RWPE2 (cell line): ENCODE measurements at regions not wholly inside any gene's neighbourhood (a gene's known extent, or its start where the extent isn't known, plus 50 kb on each side); places are given as distances from the start of the nearest gene placed in this dataset.

ENCODE experiments used
- ATAC-seq: fragments of 200-7000 bp; cut with Tn5 transposase; 3 replicates; pipeline ENCODE4 v1.9.1; 2021; ENCODE audit warnings: low read depth
- DNase-seq: peaks from one replicate; pipeline ENCODE4 v3.0.0-alpha.2; 2020; ENCODE audit warnings: low spot score
- H3K27ac ChIP-seq: fragments of 450-650 bp; 2 replicates; pipeline ENCODE4 v1.5.1; 2017; ENCODE audit warnings: mild to moderate bottlenecking; ENCODE audit not compliant: poor library complexity, severe bottlenecking
- H3K27me3 ChIP-seq: fragments of 250-450 bp; sonication (Bioruptor Pico); 2 replicates; pipeline ENCODE4 v1.5.1; 2021; ENCODE audit warnings: mild to moderate bottlenecking, moderate library complexity; ENCODE audit not compliant: insufficient read depth, poor library complexity, severe bottlenecking
- H3K36me3 ChIP-seq: fragments of 250-450 bp; sonication (Bioruptor Pico); 2 replicates; pipeline ENCODE4 v1.5.1; 2020; ENCODE audit warnings: low read depth, mild to moderate bottlenecking, moderate library complexity
- H3K4me1 ChIP-seq: fragments of 250-450 bp; sonication (Bioruptor Pico); 2 replicates; pipeline ENCODE4 v1.5.1; 2021; ENCODE audit warnings: mild to moderate bottlenecking, moderate library complexity; ENCODE audit not compliant: insufficient read depth, poor library complexity, severe bottlenecking
- H3K4me3 ChIP-seq: fragments of 250-450 bp; sonication (Bioruptor Pico); 2 replicates; pipeline ENCODE4 v1.5.1; 2021; ENCODE audit warnings: mild to moderate bottlenecking, moderate library complexity; ENCODE audit not compliant: severe bottlenecking
- H3K9me3 ChIP-seq: fragments of 250-450 bp; sonication (Bioruptor Pico); 2 replicates; pipeline ENCODE4 v1.5.1; 2021; ENCODE audit warnings: mild to moderate bottlenecking, moderate library complexity; ENCODE audit not compliant: severe bottlenecking
- TF ChIP-seq, protein P1 (sequence below): fragments of 450-650 bp; IDR thresholded peaks from one replicate; pipeline ENCODE4 v1.5.1; 2017; ENCODE audit warnings: mild to moderate bottlenecking, moderate library complexity; ENCODE audit not compliant: poor library complexity, severe bottlenecking

DNA sequence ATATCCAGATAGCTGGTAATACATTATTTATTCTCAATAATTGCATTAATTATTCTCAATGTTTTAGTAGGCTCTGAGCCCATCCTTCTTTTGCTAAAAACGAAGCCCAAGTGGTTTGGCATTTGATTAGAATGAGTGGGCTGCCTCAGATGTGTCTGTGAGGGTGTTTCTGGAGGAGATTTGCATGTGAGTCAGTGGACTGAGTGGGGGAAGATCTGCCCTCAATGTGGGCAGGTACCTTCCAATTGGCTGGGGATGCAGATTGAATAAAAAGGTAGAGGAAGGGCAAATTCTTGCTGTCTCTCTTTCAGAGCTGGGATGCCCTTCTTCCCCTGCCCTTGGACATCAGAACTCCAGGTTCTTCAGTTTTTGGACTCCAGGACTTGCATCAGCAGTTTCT lies 290.6 kb upstream of the SMIM30 start:
- TF ChIP-seq, protein P1, sequence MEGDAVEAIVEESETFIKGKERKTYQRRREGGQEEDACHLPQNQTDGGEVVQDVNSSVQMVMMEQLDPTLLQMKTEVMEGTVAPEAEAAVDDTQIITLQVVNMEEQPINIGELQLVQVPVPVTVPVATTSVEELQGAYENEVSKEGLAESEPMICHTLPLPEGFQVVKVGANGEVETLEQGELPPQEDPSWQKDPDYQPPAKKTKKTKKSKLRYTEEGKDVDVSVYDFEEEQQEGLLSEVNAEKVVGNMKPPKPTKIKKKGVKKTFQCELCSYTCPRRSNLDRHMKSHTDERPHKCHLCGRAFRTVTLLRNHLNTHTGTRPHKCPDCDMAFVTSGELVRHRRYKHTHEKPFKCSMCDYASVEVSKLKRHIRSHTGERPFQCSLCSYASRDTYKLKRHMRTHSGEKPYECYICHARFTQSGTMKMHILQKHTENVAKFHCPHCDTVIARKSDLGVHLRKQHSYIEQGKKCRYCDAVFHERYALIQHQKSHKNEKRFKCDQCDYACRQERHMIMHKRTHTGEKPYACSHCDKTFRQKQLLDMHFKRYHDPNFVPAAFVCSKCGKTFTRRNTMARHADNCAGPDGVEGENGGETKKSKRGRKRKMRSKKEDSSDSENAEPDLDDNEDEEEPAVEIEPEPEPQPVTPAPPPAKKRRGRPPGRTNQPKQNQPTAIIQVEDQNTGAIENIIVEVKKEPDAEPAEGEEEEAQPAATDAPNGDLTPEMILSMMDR = no peak
- Histone ChIP-seq H3K4me3 (no peak overlapping the region), H3K4me1 (no peaks in the 10 kb centered on the region), H3K9me3 (no peaks in the 10 kb centered on the region), H3K27ac (no peak overlapping the region), H3K27me3 (peaks cover 4% of the 10 kb centered on the region), H3K36me3 (no peaks in the 10 kb centered on the region)
- ATAC-seq (no peak), DNase-seq (no peak)

DNA sequence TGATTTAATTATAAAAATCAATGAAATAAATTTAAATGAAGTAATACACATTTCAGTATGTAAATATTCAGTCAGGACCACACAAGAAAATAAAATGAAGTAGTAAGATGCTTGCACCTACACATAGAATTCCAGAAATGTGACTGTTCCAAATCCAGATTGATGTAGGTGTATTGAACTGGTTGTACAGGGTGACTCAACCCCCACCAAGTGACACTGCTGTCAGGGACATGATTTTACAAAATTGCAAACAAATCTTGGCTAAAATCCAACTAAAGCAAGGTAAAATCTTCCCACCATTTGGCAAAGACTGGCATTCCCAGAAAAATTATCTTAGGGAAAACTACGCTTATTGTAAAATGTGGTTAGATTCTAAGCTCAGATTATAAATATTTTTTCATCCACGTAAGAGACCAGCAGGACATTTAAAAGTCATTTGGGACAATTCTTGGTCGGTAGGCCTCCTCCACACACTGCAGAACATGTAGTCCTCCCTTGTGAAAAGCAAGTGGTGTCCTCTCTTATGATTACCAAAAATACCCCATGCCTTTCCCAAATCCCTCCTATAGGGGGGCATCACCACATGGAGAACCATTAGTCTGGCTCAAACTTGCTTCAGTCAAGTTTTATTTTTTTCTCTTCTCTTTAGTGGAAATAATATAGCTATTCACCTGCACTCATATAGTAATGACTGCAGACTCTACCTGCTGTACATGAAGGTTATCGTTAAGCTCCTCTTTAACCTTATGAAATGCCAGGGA lies 287.1 kb upstream of the SMIM30 start:
- H3K36me3 ChIP-seq = no peaks in the 10 kb centered on the region
- DNase-seq = no peak
- H3K9me3 ChIP-seq = no peaks in the 10 kb centered on the region
- H3K27me3 ChIP-seq = peaks cover 4% of the 10 kb centered on the region
- no peaks in the 10 kb centered on the region for H3K4me1 ChIP-seq
- ATAC-seq = no peak
- TF ChIP-seq, protein P1 = no peak
- H3K27ac ChIP-seq = no peak overlapping the region
- H3K4me3 ChIP-seq = no peak overlapping the region

DNA sequence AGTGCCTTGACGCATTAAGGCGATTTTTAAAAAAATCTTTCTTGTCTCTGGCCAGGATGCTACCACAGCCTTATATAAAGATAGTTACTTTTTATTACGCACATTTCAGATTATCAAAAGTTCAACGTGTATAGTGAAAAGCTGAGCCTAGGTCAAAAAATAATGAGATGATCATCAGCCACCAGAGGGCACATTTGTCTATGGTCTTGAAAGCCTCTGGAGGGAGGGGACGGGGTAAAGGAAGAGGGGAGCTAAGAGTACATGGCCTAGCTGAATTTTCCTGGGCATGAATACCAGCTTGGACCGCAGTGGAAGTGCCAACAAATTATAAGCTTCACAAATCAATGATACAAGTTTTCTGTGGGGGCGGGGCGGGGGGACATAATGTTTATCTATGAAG lies 285.9 kb upstream of the SMIM30 start:
- DNase-seq (no peak), ATAC-seq (no peak)
- TF ChIP-seq, protein P1 = peak; percentile 38
- Histone ChIP-seq H3K27me3 (peaks cover 4% of the 10 kb centered on the region), H3K4me1 (no peaks in the 10 kb centered on the region), H3K36me3 (no peaks in the 10 kb centered on the region), H3K27ac (no peak overlapping the region), H3K9me3 (no peaks in the 10 kb centered on the region), H3K4me3 (no peak overlapping the region)

DNA sequence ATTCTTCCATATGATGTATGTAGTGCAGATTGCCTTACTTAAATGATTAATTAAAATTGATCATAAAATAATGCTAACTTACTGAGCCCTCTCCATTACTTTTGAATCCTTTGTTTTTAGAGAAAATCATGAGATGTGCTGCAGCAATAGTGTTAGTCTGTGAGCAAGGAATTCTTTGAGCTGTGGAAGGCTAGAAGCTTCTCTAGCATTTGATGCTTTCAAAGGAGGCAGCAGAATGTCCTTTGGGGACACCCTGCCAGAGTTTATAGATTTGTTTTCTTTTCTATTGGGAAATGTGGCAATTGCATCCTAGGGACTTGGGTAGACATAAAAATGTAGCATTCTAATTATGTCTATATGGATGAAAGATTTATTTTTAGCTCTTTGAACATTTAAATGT lies 284.1 kb upstream of the SMIM30 start:
- peaks cover 4% of the 10 kb centered on the region for H3K27me3 ChIP-seq
- TF ChIP-seq, protein P1 = no peak
- ATAC-seq = no peak

DNA sequence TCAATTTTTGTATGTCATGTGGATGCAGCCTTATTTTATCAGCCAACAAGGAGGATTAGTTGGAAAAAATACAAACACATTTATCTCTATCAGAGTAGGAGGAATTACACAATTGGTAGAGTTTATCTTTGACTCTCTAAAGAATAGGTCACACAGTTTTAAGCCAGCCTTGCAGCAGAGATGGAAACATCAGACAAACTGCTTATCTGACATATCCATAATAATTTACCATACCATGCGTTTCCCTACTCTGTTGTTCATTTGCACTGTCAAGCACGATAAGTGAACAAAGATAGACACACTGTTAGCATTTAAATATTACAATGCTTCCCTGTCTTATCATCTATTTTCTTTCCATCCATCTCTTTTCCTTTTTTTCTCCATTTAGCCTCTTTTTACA lies 283.7 kb upstream of the SMIM30 start:
- TF ChIP-seq, protein P1 = no peak
- Histone ChIP-seq H3K27ac (no peak overlapping the region), H3K9me3 (no peaks in the 10 kb centered on the region), H3K27me3 (peaks cover 4% of the 10 kb centered on the region), H3K4me1 (no peaks in the 10 kb centered on the region), H3K36me3 (no peaks in the 10 kb centered on the region), H3K4me3 (no peak overlapping the region)
- ATAC-seq = no peak
- no peak for DNase-seq

More for the DNA sequence above, 284.1 kb upstream of the SMIM30 start:
- H3K36me3 ChIP-seq = no peaks in the 10 kb centered on the region
- H3K4me3 ChIP-seq = no peak overlapping the region
- no peak for DNase-seq
- no peaks in the 10 kb centered on the region for H3K4me1 ChIP-seq
- H3K9me3 ChIP-seq = no peaks in the 10 kb centered on the region
- H3K27ac ChIP-seq = no peak overlapping the region
